GM13976 (cell line): ENCODE measurements at regions not wholly inside any gene's neighbourhood (a gene's known extent, or its start where the extent isn't known, plus 50 kb on each side); places are given as distances from the start of the nearest gene placed in this dataset.
"Not testable (repeated sequence)": the region's sequence is repeated elsewhere in the genome, so short reads cannot be mapped to it uniquely, and the experiment has no call there.

ENCODE experiments used
- DNase-seq: peaks from one replicate; pipeline ENCODE4 v3.0.0; 2012; ENCODE audit warnings: low spot score
- in situ Hi-C: fragments of 300-500 bp; cut with MboI; formaldehyde crosslinking; loops from one replicate; pipeline ENCODE4 v1.12.0; 2022; ENCODE audit warnings: low sequenced_read_pairs, mixed read lengths, inconsistent platforms; ENCODE audit not compliant: unreplicated experiment
- TF ChIP-seq, protein P1 (sequence below): IDR thresholded peaks from 2 replicates; pipeline ENCODE4 v1.5.1; 2012; ENCODE audit warnings: borderline replicate concordance, mild to moderate bottlenecking; ENCODE audit not compliant: insufficient read depth; ENCODE audit errors: extremely low read depth, missing control alignments, control extremely low read depth

DNA sequence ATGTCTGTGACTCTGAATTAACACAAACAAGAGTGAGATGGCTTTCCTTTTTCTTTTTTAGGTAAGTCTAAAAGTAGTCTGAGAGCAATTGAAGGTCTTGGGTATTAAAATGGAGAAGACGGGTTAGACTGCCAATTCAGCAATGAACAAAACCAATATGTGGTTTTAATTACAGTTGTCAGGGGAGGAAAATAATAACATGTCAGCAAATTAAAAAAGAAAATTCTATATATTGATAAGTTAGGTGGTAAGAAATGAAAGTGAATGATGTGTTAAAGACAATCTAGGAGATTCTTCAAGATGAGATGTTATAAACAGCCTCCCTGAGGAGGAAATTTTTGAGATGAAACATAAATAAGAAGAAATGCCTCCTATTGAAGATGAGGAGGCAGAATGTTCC, 150.6 kb upstream of the HSF2 start:
- no peak for DNase-seq

DNA sequence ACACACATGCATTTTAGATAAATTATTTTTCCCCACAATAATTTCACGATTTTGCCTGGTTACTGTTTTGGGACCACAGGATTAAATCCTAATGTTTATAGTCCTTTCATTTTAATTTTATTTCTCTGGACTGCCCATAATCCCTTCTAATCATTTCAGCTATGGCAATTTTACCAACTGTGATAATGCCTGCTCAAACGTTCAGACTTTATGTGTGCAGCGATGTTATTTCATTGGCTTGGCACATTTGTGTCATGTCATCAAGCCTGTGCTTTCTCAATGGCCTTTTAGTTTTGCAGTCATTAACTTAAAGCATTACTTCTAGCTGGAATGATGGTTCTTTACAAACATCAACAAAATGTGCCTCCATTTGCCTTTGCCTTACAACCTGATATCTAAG, 140.6 kb upstream of the HSF2 start:
- in situ Hi-C loops, result no loop called here
- TF ChIP-seq, protein P1, sequence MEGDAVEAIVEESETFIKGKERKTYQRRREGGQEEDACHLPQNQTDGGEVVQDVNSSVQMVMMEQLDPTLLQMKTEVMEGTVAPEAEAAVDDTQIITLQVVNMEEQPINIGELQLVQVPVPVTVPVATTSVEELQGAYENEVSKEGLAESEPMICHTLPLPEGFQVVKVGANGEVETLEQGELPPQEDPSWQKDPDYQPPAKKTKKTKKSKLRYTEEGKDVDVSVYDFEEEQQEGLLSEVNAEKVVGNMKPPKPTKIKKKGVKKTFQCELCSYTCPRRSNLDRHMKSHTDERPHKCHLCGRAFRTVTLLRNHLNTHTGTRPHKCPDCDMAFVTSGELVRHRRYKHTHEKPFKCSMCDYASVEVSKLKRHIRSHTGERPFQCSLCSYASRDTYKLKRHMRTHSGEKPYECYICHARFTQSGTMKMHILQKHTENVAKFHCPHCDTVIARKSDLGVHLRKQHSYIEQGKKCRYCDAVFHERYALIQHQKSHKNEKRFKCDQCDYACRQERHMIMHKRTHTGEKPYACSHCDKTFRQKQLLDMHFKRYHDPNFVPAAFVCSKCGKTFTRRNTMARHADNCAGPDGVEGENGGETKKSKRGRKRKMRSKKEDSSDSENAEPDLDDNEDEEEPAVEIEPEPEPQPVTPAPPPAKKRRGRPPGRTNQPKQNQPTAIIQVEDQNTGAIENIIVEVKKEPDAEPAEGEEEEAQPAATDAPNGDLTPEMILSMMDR, result no peak
- DNase-seq, result no peak

More for the DNA sequence above, 150.6 kb upstream of the HSF2 start:
- TF ChIP-seq, protein P1, result no peak
- in situ Hi-C loops, result no loop called here

DNA sequence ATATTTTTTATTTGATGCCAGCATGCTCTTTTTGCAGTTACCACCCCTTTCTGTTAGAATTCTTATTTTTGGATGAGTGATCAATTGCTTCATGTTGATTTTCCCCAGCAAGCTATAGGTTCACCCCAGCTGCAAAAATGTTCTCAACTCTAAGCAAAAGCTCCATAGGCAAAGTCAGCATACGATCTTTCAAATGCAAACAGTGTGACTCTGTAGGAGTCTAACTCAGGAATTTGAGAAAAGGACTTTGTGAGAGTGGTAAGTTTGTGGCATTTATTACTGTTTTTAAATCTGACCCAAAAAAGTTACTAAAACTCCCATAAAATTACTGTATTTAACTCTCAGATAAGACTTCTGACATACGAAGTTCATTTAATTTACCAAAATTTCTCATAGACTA, 134.9 kb upstream of the HSF2 start:
- TF ChIP-seq, protein P1, result no peak
- in situ Hi-C loops, result no loop called here
- DNase-seq, result no peak

DNA sequence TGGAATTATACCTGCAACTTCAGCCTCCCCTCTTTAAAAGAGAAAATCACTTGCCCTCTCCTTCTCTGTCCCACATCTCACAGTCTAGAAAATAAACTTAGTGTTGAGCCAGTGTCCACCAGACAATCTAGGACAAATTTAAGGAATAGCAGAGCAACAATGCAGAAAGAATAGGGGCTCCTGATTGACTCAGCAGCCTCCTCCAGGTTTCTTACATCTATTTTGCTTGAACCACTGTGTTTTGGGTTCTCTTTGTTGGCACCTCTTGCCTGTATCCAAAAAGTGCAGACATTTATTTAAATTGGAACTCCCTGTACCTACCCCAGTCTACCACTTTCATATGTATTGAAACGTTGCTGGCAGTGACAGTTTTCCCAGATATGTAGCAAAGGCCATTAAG, 133.7 kb upstream of the HSF2 start:
- in situ Hi-C loops, result no loop called here

DNA sequence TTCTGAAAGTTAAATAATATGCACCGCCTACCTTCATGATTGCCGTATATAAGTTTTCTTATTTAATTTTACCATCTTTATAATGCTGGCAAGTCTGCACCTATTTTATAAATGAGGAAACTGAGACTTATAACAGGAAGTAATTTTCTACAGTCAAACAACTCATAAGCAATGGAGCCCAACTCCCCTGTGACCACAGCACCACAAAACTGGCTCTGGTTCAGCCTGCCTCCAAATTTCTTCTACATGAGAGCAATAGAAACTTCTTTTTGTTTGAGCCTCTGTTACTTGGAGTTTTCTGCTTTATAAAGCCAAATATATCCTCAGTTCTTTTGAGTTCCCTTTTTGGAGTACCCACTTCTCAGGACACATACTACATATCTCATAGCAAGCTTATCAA, 131.1 kb upstream of the HSF2 start:
- in situ Hi-C loops, result no loop called here
- DNase-seq, result no peak
- TF ChIP-seq, protein P1, result no peak

More for the DNA sequence above, 133.7 kb upstream of the HSF2 start:
- TF ChIP-seq, protein P1, result no peak
- DNase-seq, result no peak

DNA sequence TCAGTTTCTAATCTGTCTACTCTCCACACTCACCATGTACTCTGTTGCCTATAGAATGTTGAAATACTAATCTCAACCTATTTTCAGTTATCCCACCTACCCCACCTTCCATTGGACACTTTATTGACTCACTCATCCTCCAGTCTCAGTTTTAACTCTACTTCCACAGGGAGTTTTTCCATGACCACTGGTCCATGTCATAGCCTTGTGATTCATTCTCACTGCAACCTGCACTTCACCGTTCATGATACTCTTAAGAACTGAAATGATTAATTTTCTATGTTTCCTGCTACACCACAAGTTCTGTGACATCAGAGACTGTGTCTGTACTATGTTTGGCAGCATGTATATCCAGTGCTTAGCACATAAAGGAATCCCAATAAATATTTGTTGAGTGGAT, 122.8 kb upstream of the HSF2 start:
- in situ Hi-C loops, result no loop called here
- DNase-seq, result no peak
- TF ChIP-seq, protein P1, result no peak

DNA sequence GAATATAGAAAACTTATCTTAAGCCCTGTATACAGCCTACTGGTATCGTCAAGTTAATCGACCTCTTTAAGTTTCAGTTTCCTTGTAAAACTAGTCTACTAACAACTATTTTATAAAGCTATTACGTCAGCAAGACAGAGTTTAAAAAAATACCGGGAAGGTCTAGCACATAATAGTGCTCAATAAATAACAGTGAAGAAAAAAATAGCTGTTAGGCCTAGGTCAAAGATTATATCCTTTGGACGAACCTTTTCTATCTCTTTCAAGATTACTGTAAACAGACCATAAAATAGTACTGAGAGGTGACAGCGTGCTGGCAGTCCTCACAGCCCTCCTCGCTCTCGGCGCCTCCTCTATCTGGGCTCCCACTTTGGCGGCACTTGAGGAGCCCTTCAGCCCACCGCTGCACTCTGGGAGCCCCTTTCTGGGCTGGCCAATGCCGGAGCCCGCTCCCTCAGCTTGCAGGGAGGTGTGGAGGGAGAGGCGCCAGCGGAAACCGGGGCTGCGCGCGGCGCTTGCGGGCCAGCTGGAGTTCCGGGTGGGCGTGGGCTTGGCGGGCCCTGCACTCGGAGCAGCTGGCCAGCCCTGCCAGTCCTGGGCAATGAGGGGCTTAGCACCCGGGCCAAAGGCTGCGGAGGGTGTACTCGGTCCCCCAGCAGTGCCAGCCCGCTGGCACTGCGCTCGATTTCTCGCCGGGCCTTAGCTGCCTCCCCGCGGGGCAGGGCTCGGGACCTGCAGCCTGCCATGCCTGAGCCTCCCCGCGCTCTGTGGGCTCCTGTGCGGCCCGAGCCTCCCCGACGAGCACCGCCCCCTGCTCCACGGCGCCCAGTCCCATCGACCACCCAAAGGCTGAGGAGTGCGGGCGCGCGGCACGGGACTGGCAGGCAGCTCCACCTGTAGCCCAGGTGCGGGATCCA, 119.1 kb upstream of the HSF2 start:
- DNase-seq, in situ Hi-C loops: not testable (repeated sequence)
